Left lung (tissue), 4 donors: ENCODE measurements at regions not wholly inside any gene's neighbourhood (a gene's known extent, or its start where the extent isn't known, plus 50 kb on each side); places are given as distances from the start of the nearest gene placed in this dataset.

Source experiments
- ATAC-seq: fragments of 200-7000 bp; cut with Tn5 transposase; one replicate; pipeline ENCODE4 v1.9.1; 2020; ENCODE audit warnings: moderate library complexity
- DNase-seq, 4 donors: peaks; one replicate each; pipeline ENCODE4 v3.0.0-alpha.2; 2013 to 2020
- H3K27ac ChIP-seq, 2 donors: fragments of 200-600 bp; sonication (generic) in 1 of 2; one replicate each; pipeline versions ENCODE4 v1.5.0 to v1.8.0; 2020 to 2021
- H3K27me3 ChIP-seq, 2 donors: fragments of 200-600 bp; sonication (generic) in 1 of 2; one replicate each; pipeline versions ENCODE4 v1.5.0 to v1.8.0; 2020 to 2021
- H3K36me3 ChIP-seq, 2 donors: fragments of 200-600 bp; sonication (generic) in 1 of 2; one replicate each; pipeline versions ENCODE4 v1.5.0 to v1.8.0; 2020 to 2021
- H3K4me1 ChIP-seq, 2 donors: fragments of 200-600 bp; one replicate each; pipeline ENCODE4 v1.8.0; 2021
- H3K4me3 ChIP-seq, 2 donors: fragments of 200-600 bp; sonication (generic) in 1 of 2; one replicate each; pipeline versions ENCODE4 v1.5.0 to v1.8.0; 2020 to 2021; ENCODE audit warnings: mild to moderate bottlenecking in 1 of 2
- H3K9me3 ChIP-seq, 2 donors: fragments of 200-600 bp; sonication (generic) in 1 of 2; one replicate each; pipeline versions ENCODE4 v1.5.0 to v1.8.0; 2020 to 2021
- intact Hi-C, 2 donors: fragments of 100-400 bp; cut with DNase I; formaldehyde crosslinking; loops; one replicate each; pipeline versions ENCODE4 v1.11.2 to v1.14.2; 2022
- TF ChIP-seq, protein P1 (sequence below), 2 donors: fragments of 200-600 bp; sonication (generic) in 1 of 2; IDR thresholded peaks; one replicate each; pipeline versions ENCODE4 v1.5.0 to v1.8.0; 2021; ENCODE audit warnings: antibody characterized with exemption in 2 of 2
- donor health status: DM: no; HTN: yes; CAD: no.
- donor health status: DM: no; HTN: no; CAD: no.

DNA sequence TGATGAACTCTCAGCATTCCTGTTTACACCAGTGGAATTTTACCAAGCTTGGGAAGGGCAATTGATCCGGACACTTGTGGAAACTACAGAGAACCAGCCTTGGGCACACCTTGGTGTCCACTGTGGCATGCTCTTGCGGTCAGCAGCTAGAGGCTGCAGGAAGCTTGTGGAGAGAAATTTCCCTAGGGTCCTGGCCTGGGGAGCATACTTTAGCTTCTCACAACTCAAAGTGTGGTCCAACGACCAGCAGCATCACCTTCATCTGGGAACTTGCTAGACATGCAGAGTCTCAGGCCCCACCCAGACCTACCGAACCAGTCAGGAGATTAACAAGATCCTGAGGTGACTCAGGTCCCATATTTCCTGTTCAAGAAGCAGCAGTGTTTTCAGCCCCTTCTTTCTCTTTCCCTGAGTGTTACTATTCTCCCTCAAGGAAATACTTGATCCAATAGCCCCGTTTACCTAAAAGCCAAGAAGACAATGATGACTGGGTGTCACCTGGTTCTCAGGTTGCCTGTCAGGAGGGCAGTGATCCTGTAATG is 55.7 kb upstream of the KCNE2 start:
- Histone ChIP-seq H3K27me3 (no peaks in the 10 kb centered on the region), H3K4me3 (no peak overlapping the region), H3K36me3 (no peaks in the 10 kb centered on the region), H3K9me3 (no peaks in the 10 kb centered on the region), H3K27ac (no peak overlapping the region), H3K4me1 (no peaks in the 10 kb centered on the region)
- DNase-seq: no peak
- no peak for ATAC-seq
- intact Hi-C loops: no loop called here
- TF ChIP-seq, protein P1, sequence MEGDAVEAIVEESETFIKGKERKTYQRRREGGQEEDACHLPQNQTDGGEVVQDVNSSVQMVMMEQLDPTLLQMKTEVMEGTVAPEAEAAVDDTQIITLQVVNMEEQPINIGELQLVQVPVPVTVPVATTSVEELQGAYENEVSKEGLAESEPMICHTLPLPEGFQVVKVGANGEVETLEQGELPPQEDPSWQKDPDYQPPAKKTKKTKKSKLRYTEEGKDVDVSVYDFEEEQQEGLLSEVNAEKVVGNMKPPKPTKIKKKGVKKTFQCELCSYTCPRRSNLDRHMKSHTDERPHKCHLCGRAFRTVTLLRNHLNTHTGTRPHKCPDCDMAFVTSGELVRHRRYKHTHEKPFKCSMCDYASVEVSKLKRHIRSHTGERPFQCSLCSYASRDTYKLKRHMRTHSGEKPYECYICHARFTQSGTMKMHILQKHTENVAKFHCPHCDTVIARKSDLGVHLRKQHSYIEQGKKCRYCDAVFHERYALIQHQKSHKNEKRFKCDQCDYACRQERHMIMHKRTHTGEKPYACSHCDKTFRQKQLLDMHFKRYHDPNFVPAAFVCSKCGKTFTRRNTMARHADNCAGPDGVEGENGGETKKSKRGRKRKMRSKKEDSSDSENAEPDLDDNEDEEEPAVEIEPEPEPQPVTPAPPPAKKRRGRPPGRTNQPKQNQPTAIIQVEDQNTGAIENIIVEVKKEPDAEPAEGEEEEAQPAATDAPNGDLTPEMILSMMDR (IDR thresholded peaks at IDR 0.05): no peak

DNA sequence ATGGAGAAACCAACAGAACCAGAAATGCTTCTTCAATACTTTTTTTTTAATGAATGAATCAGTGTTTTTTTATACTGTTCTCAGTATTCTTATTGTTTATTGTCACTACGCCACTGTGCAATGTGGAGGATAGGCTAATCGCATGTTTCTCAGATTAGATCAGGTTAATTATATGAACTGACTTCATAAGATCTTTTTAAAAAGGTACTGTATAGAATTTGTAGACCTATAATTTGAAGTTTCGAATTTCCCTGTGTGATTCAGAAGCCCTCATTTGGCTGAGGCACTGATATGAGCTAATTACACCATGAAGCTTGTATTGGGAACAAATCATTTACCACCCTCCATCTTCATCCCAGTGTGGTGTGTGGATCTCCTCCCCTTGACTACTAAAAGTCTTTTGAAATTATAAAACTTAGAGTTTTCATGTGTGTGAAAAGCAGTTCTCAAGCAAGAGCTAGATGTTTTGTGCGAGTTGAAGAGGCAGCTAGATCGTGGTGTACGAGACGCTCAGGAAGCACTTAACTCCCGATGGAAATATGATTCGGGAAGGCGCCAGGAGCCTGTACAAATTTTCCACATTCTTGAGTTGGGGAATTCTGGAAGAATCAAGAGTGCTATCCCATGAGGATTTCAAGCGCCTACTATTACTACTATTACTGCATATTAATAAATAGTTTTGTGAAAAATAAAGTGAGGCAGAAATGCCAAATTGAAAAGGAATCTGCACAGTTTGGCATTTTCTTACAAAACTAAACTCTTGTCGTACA is 52.1 kb upstream of the KCNE2 start:
- TF ChIP-seq, protein P1 (IDR thresholded peaks at IDR 0.05): no peak
- intact Hi-C loops: no loop called here
- Histone ChIP-seq H3K4me1 (no peaks in the 10 kb centered on the region), H3K9me3 (no peaks in the 10 kb centered on the region), H3K4me3 (no peak overlapping the region), H3K27ac (no peak overlapping the region), H3K27me3 (no peaks in the 10 kb centered on the region), H3K36me3 (no peaks in the 10 kb centered on the region)
- DNase-seq: no peak
- ATAC-seq: no peak

DNA sequence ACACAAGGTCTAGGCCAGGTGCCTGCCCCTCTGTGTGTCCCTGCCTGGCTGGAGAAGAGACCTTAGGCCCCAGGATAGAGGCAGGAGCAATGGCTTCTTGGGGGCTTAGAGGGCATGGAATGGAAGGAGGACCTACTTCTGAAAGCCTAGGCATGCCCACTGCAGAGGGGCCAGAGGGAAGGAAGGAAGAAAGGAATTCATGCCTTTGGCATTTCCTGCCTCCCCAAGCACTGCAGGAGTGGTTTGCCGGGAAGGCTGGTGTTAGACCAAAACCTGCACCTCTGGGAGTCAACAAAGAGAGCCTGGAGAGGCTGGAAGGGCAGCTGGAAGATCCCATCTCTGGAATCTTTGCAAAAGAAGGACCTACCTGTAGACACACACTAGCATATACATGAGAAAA is 50.7 kb upstream of the KCNE2 start:
- Histone ChIP-seq H3K27ac (no peak overlapping the region), H3K4me3 (no peak overlapping the region), H3K4me1 (no peaks in the 10 kb centered on the region), H3K27me3 (no peaks in the 10 kb centered on the region), H3K36me3 (no peaks in the 10 kb centered on the region), H3K9me3 (no peaks in the 10 kb centered on the region)
- TF ChIP-seq, protein P1 (IDR thresholded peaks at IDR 0.05): no peak
- intact Hi-C loops: no loop called here
- ATAC-seq (no peak), DNase-seq (no peak)
